HEK293 (cell line): ENCODE measurements at regions not wholly inside any gene's neighbourhood (a gene's known extent, or its start where the extent isn't known, plus 50 kb on each side); places are given as distances from the start of the nearest gene placed in this dataset.

Source experiments
- ZBTB21 ChIP-seq: fragments of 450-650 bp; formaldehyde crosslinking; IDR thresholded peaks from 2 replicates; pipeline ENCODE4 v1.5.1; 2017; ENCODE audit warnings: missing biosample characterization, missing genetic modification characterization
- ZIC2 ChIP-seq: fragments of 450-650 bp; formaldehyde crosslinking; IDR thresholded peaks from 2 replicates; pipeline ENCODE4 v1.5.1; 2016; ENCODE audit warnings: missing biosample characterization, missing genetic modification characterization
- ZNF211 ChIP-seq: fragments of 450-650 bp; formaldehyde crosslinking; IDR thresholded peaks from 2 replicates; pipeline ENCODE4 v1.5.1; 2016; ENCODE audit warnings: low read depth, missing biosample characterization, missing genetic modification characterization
- ZNF335 ChIP-seq: fragments of 450-650 bp; formaldehyde crosslinking; conservative IDR thresholded peaks from 2 replicates; pipeline ENCODE4 v1.5.1; 2016; ENCODE audit warnings: missing biosample characterization, missing genetic modification characterization
- ZNF416 ChIP-seq: fragments of 450-650 bp; formaldehyde crosslinking; IDR thresholded peaks from 2 replicates; pipeline ENCODE4 v1.5.1; 2016; ENCODE audit warnings: missing biosample characterization, missing genetic modification characterization
- ZNF664 ChIP-seq: fragments of 450-650 bp; formaldehyde crosslinking; IDR thresholded peaks from 2 replicates; pipeline ENCODE4 v1.5.1; 2016; ENCODE audit warnings: missing biosample characterization, missing genetic modification characterization
- ZNF792 ChIP-seq: fragments of 450-650 bp; formaldehyde crosslinking; IDR thresholded peaks from 2 replicates; pipeline ENCODE4 v1.5.1; 2016; ENCODE audit warnings: missing biosample characterization, missing genetic modification characterization
- ZNF830 ChIP-seq: fragments of 450-650 bp; IDR thresholded peaks from 2 replicates; pipeline ENCODE4 v1.5.0; 2018; ENCODE audit warnings: missing biosample characterization, missing genetic modification characterization, low read depth, mild to moderate bottlenecking, moderate library complexity
- TF ChIP-seq, protein P1 (sequence below): fragments of 450-650 bp; formaldehyde crosslinking; IDR thresholded peaks from 2 replicates; pipeline ENCODE4 v1.5.1; 2016; ENCODE audit warnings: missing biosample characterization, missing genetic modification characterization
- TF ChIP-seq, protein P2 (sequence below): fragments of 450-650 bp; formaldehyde crosslinking; IDR thresholded peaks from 2 replicates; pipeline ENCODE4 v1.5.1; 2017; ENCODE audit warnings: missing biosample characterization, mild to moderate bottlenecking, missing genetic modification characterization, moderate library complexity
- TF ChIP-seq, protein P3 (sequence below): fragments of 450-650 bp; formaldehyde crosslinking; IDR thresholded peaks from 2 replicates; pipeline ENCODE4 v1.5.1; 2016; ENCODE audit warnings: missing biosample characterization, missing genetic modification characterization

DNA sequence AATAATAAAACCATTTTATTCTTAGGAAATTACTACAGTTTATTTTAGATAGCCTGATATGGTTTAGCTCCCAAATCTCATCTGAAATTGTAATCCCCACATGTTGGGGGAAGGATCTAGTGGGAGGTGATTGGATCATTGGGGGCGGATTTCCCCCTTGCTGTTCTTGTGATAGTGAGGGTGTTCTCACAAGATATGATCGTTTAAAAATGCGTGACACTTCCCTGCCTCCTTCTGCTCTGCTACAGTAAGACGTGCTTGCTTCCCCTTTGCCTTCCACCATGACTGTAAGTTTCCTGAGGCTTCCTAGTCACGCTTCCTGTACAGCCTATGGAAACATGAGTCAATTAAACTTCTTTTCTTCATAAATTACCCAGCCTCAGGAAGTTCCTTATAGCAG lies 122.4 kb upstream of the FGF10 start:
- TF ChIP-seq, protein P1, sequence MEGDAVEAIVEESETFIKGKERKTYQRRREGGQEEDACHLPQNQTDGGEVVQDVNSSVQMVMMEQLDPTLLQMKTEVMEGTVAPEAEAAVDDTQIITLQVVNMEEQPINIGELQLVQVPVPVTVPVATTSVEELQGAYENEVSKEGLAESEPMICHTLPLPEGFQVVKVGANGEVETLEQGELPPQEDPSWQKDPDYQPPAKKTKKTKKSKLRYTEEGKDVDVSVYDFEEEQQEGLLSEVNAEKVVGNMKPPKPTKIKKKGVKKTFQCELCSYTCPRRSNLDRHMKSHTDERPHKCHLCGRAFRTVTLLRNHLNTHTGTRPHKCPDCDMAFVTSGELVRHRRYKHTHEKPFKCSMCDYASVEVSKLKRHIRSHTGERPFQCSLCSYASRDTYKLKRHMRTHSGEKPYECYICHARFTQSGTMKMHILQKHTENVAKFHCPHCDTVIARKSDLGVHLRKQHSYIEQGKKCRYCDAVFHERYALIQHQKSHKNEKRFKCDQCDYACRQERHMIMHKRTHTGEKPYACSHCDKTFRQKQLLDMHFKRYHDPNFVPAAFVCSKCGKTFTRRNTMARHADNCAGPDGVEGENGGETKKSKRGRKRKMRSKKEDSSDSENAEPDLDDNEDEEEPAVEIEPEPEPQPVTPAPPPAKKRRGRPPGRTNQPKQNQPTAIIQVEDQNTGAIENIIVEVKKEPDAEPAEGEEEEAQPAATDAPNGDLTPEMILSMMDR (tag by site-specific recombination) = no peak
- TF ChIP-seq ZNF416 (tag by site-specific recombination) (no peak), ZNF664 (no peak), ZNF830 (tag by site-specific recombination) (no peak), ZIC2 (tag by site-specific recombination) (no peak), ZNF792 (no peak), ZNF211 (no peak), ZNF335 (tag by site-specific recombination) (no peak), ZBTB21 (tag by site-specific recombination) (no peak)
- TF ChIP-seq, protein P2, sequence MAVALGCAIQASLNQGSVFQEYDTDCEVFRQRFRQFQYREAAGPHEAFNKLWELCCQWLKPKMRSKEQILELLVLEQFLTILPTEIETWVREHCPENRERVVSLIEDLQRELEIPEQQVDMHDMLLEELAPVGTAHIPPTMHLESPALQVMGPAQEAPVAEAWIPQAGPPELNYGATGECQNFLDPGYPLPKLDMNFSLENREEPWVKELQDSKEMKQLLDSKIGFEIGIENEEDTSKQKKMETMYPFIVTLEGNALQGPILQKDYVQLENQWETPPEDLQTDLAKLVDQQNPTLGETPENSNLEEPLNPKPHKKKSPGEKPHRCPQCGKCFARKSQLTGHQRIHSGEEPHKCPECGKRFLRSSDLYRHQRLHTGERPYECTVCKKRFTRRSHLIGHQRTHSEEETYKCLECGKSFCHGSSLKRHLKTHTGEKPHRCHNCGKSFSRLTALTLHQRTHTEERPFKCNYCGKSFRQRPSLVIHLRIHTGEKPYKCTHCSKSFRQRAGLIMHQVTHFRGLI = no peak
- TF ChIP-seq, protein P3, sequence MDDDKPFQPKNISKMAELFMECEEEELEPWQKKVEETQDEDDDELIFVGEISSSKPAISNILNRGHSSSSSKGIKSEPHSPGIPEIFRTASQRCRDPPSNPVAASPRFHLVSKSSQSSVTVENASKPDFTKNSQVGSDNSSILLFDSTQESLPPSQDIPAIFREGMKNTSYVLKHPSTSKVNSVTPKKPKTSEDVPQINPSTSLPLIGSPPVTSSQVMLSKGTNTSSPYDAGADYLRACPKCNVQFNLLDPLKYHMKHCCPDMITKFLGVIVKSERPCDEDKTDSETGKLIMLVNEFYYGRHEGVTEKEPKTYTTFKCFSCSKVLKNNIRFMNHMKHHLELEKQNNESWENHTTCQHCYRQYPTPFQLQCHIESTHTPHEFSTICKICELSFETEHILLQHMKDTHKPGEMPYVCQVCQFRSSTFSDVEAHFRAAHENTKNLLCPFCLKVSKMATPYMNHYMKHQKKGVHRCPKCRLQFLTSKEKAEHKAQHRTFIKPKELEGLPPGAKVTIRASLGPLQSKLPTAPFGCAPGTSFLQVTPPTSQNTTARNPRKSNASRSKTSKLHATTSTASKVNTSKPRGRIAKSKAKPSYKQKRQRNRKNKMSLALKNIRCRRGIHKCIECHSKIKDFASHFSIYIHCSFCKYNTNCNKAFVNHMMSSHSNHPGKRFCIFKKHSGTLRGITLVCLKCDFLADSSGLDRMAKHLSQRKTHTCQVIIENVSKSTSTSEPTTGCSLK = no peak
